CD4-positive, alpha-beta T cell treated with Interleukin-10 for 1 hour (primary cell): ENCODE measurements at regions not wholly inside any gene's neighbourhood (a gene's known extent, or its start where the extent isn't known, plus 50 kb on each side); places are given as distances from the start of the nearest gene placed in this dataset.

Source experiments
- DNase-seq: peaks from one replicate; pipeline ENCODE4 v3.0.0-alpha.2; 2020

GRCh38 chr3:178456621-178457285, 79.5 kb upstream of the KCNMB2 start:
- DNase-seq: no peak

- DNase-seq: no peak
These were observed 78.7 kb upstream of the KCNMB2 start for GRCh38 chr3:178457511-178457910.

GRCh38 chr3:178458313-178459037, 77.8 kb upstream of the KCNMB2 start:
- no peak for DNase-seq

GRCh38 chr3:178459038-178459410, 77.2 kb upstream of the KCNMB2 start:
- no peak for DNase-seq

- DNase-seq: no peak
These were observed 70.7 kb upstream of the KCNMB2 start for GRCh38 chr3:178465260-178466180.

GRCh38 chr3:178472941-178473340, 63.3 kb upstream of the KCNMB2 start:
- DNase-seq: no peak

GRCh38 chr3:178474526-178474925, 61.7 kb upstream of the KCNMB2 start:
- DNase-seq: no peak

GRCh38 chr3:178475062-178475461, 61.2 kb upstream of the KCNMB2 start:
- no peak for DNase-seq

GRCh38 chr3:178476886-178477285, 59.4 kb upstream of the KCNMB2 start:
- DNase-seq: no peak

- no peak for DNase-seq
These were observed 56.8 kb upstream of the KCNMB2 start for GRCh38 chr3:178479446-178479845.

- DNase-seq: no peak
These were observed 56.4 kb upstream of the KCNMB2 start for GRCh38 chr3:178479860-178480259.

- DNase-seq: no peak
These were observed 56.0 kb upstream of the KCNMB2 start for GRCh38 chr3:178480274-178480673.

- no peak for DNase-seq
These were observed 55.4 kb upstream of the KCNMB2 start for GRCh38 chr3:178480795-178481194.

GRCh38 chr3:178482981-178483380, 53.3 kb upstream of the KCNMB2 start:
- DNase-seq: no peak

- DNase-seq: no peak
These were observed 52.5 kb upstream of the KCNMB2 start for GRCh38 chr3:178483704-178484103.

- DNase-seq: no peak
These were observed 50.5 kb upstream of the KCNMB2 start for GRCh38 chr3:178485756-178486155.
